ENCODE measurements at regions not wholly inside any gene's neighbourhood (a gene's known extent, or its start where the extent isn't known, plus 50 kb on each side); places are given as distances from the start of the nearest gene placed in this dataset.
A peak's percentile ranks its signal among the peaks of the same experiment; 100 is the strongest.

- no peak for DNase-seq
Measured at GRCh38 chr1:199168888-199169585, 530.2 kb downstream of the PTPRC start.

GRCh38 chr1:199170711-199171110, 531.9 kb downstream of the PTPRC start:
- DNase-seq = no peak

GRCh38 chr1:199172171-199173124, 533.6 kb downstream of the PTPRC start:
- no peak for DNase-seq

GRCh38 chr1:199173356-199173755, 534.5 kb downstream of the PTPRC start:
- DNase-seq = no peak

- no peak for DNase-seq
Measured at GRCh38 chr1:199174336-199174735, 535.5 kb downstream of the PTPRC start.

- no peak for DNase-seq
Measured at GRCh38 chr1:199176713-199177112, 537.9 kb downstream of the PTPRC start.

- DNase-seq = no peak
Measured at GRCh38 chr1:199177241-199177640, 538.4 kb downstream of the PTPRC start.

- DNase-seq = no peak
Measured at GRCh38 chr1:199178646-199179045, 539.8 kb downstream of the PTPRC start.

GRCh38 chr1:199182186-199182843, 543.5 kb downstream of the PTPRC start:
- peak; percentile 42 for DNase-seq

GRCh38 chr1:199184180-199184579, 545.3 kb downstream of the PTPRC start:
- DNase-seq = no peak

GRCh38 chr1:199194862-199195261, 556.0 kb downstream of the PTPRC start:
- DNase-seq = no peak

- DNase-seq = no peak
Measured at GRCh38 chr1:199197695-199198094, 558.9 kb downstream of the PTPRC start.

- DNase-seq = peak; percentile 48
Measured at GRCh38 chr1:199202331-199202730, 563.5 kb downstream of the PTPRC start.

- no peak for DNase-seq
Measured at GRCh38 chr1:199204231-199204630, 565.4 kb downstream of the PTPRC start.

GRCh38 chr1:199205740-199206441, 567.1 kb downstream of the PTPRC start:
- DNase-seq = no peak

- no peak for DNase-seq
Measured at GRCh38 chr1:199208847-199209246, 570.0 kb downstream of the PTPRC start.

- DNase-seq = no peak
Measured at GRCh38 chr1:199218065-199218464, 579.2 kb downstream of the PTPRC start.

GRCh38 chr1:199218533-199218932, 579.7 kb downstream of the PTPRC start:
- no peak for DNase-seq

- DNase-seq = no peak
Measured at GRCh38 chr1:199220031-199220430, 581.2 kb downstream of the PTPRC start.

GRCh38 chr1:199221371-199222150, 582.7 kb downstream of the PTPRC start:
- no peak for DNase-seq

GRCh38 chr1:199223936-199224335, 585.1 kb downstream of the PTPRC start:
- no peak for DNase-seq

GRCh38 chr1:199226163-199226562, 587.3 kb downstream of the PTPRC start:
- no peak for DNase-seq
